Activated CD8-positive, alpha-beta T cell treated with anti-CD3 and anti-CD28 coated beads for 36 hours (primary cell): ENCODE measurements at regions not wholly inside any gene's neighbourhood (a gene's known extent, or its start where the extent isn't known, plus 50 kb on each side); places are given as distances from the start of the nearest gene placed in this dataset.

Experiments used
- ATAC-seq: fragments of 200-7000 bp; cut with Tn5 transposase; one replicate; pipeline ENCODE4 v1.10.0; 2021; ENCODE audit warnings: mild to moderate bottlenecking, moderate library complexity
- CTCF ChIA-PET: fragments of 350-600 bp; sonication (Branson Sonifier 250); formaldehyde crosslinking; loops from one replicate; lab custom pipeline; 2021; ENCODE audit warnings: antibody characterized with exemption; lab: Charles Lee
- POLR2A ChIA-PET: fragments of 350-600 bp; sonication (Branson Sonifier 250); formaldehyde crosslinking; loops from one replicate; lab custom pipeline; 2021; ENCODE audit warnings: antibody characterized with exemption; lab: Charles Lee
- DNase-seq: peaks from one replicate; pipeline ENCODE4 v3.0.0-alpha.2; 2020
- H3K27ac Mint-ChIP-seq: one replicate; pipeline ENCODE4 v1.8.0; 2021; ENCODE audit warnings: mild to moderate bottlenecking, mixed read lengths
- H3K27me3 Mint-ChIP-seq: one replicate; pipeline ENCODE4 v1.8.0; 2021; ENCODE audit warnings: mixed read lengths
- H3K36me3 Mint-ChIP-seq: one replicate; pipeline ENCODE4 v1.8.0; 2021; ENCODE audit warnings: low read depth, mixed read lengths
- H3K4me1 Mint-ChIP-seq: one replicate; pipeline ENCODE4 v1.8.0; 2021; ENCODE audit warnings: low read depth, mixed read lengths
- H3K4me3 Mint-ChIP-seq: one replicate; pipeline ENCODE4 v1.8.0; 2021; ENCODE audit warnings: mild to moderate bottlenecking, moderate library complexity, mixed read lengths
- H3K9me3 Mint-ChIP-seq: one replicate; pipeline ENCODE4 v1.8.0; 2021; ENCODE audit warnings: mixed read lengths
- intact Hi-C: fragments of 100-400 bp; cut with micrococcal nuclease; formaldehyde crosslinking; loops from one replicate; pipeline ENCODE4 v1.10.0; 2022
- TF ChIP-seq, protein P1 (sequence below): fragments of 200-600 bp; IDR thresholded peaks from one replicate; pipeline ENCODE4 v1.8.0; 2022; ENCODE audit warnings: antibody characterized with exemption, mild to moderate bottlenecking

DNA sequence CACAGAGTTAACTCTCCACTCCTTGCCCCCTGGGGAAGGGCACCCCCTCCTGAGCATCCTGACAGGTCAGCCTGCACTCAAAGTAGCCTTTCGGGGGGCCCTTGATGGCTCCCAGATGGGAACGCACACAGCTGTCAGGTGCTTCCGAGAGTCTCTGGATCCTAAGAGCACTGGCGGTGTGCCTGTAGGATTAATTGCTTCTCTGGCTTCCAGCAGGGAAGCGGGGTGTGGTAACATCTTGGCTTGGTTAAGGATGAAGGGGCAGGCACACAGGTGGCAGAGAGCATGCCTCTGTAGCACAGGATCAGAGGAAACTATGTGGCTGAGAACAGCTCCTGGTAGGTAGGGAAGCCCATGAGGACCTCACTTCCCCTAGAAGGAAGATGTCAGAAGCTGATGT is 199.8 kb downstream of the MIAT start:
- TF ChIP-seq, protein P1, sequence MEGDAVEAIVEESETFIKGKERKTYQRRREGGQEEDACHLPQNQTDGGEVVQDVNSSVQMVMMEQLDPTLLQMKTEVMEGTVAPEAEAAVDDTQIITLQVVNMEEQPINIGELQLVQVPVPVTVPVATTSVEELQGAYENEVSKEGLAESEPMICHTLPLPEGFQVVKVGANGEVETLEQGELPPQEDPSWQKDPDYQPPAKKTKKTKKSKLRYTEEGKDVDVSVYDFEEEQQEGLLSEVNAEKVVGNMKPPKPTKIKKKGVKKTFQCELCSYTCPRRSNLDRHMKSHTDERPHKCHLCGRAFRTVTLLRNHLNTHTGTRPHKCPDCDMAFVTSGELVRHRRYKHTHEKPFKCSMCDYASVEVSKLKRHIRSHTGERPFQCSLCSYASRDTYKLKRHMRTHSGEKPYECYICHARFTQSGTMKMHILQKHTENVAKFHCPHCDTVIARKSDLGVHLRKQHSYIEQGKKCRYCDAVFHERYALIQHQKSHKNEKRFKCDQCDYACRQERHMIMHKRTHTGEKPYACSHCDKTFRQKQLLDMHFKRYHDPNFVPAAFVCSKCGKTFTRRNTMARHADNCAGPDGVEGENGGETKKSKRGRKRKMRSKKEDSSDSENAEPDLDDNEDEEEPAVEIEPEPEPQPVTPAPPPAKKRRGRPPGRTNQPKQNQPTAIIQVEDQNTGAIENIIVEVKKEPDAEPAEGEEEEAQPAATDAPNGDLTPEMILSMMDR, result no peak
- ATAC-seq (no peak), DNase-seq (no peak)
- Mint-ChIP-seq H3K4me3 (no peak overlapping the region), H3K9me3 (peaks cover 2% of the 10 kb centered on the region), H3K36me3 (peaks cover 2% of the 10 kb centered on the region), H3K4me1 (no peaks in the 10 kb centered on the region), H3K27ac (no peak overlapping the region), H3K27me3 (no peaks in the 10 kb centered on the region)
- POLR2A ChIA-PET, result no interaction called here
- intact Hi-C loops, result no loop called here
- CTCF ChIA-PET, result no interaction called here

DNA sequence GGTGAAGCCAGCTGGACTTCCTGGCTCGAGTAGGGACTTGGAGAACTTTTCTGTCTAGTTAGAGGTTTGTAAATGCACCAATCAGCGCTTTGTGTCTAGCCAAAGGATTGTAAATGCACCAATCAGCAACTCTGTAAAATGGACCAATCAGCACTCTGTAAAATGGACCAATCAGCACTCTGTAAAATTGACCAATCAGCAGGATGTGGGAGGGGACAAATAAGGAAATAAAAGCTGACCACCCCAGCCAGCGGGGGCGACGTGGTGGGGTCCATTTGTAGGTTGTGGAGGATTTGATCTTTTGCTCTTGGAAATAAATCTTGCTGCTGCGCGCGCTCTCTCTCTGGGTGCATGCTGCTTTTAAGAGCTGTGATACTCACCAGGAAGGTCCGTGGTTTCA is 202.9 kb downstream of the MIAT start:
- CTCF ChIA-PET, result no interaction called here
- intact Hi-C loops, result no loop called here
- peaks cover 7% of the 10 kb centered on the region for H3K36me3 Mint-ChIP-seq
- no peaks in the 10 kb centered on the region for H3K4me1 Mint-ChIP-seq
- POLR2A ChIA-PET, result no interaction called here
- no peak overlapping the region for H3K4me3 Mint-ChIP-seq
- H3K27me3 Mint-ChIP-seq, result no peaks in the 10 kb centered on the region
- DNase-seq, result no peak
- no peak overlapping the region for H3K27ac Mint-ChIP-seq
- ATAC-seq, result no peak
- TF ChIP-seq, protein P1, result no peak
- H3K9me3 Mint-ChIP-seq, result peaks cover 2% of the 10 kb centered on the region

DNA sequence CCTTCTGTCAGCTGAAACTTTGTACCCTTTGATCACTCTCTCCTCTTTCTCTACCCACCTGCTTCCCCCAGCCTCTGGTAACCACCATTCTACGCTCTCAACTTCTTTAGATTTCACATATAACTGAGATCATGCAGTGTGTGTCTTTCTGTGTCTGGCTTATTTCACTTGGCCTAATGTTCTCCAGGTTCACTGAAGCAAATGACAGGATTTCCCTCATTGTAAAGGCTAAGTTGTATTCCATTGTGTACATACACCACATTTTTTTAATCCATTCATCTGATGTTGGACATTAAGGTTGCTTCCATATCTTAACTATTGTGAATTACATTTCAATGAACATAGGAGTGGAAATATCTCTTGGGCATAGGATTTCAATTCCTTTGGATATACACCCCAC is 207.6 kb downstream of the MIAT start:
- peaks cover 4% of the 10 kb centered on the region for H3K9me3 Mint-ChIP-seq

DNA sequence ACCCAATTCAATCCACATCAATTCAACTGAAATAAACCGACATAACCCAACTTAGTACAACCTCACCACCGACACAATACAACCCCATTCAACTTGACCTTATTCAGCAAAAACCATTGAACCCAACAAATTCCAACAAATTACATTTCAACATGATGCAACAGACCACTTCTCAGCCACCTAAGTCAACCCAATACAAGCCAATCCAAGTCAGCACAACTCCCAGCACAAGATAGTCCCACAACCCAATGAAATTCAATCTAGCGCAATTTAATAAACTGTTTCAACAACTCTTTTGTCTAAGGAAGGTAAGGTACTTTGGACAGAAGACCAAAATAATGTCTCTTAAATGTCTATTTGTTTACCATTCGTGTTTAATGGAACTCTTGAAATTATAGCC is 226.0 kb downstream of the MIAT start:
- intact Hi-C loops, result no loop called here
- POLR2A ChIA-PET, result no interaction called here
- H3K27me3 Mint-ChIP-seq, result no peaks in the 10 kb centered on the region
- H3K27ac Mint-ChIP-seq, result no peak overlapping the region
- no peaks in the 10 kb centered on the region for H3K4me1 Mint-ChIP-seq
- CTCF ChIA-PET, result no interaction called here
- DNase-seq (no peak), ATAC-seq (no peak)
- H3K36me3 Mint-ChIP-seq, result peaks cover 1% of the 10 kb centered on the region
- TF ChIP-seq, protein P1, result no peak
- H3K9me3 Mint-ChIP-seq, result no peaks in the 10 kb centered on the region
- H3K4me3 Mint-ChIP-seq, result no peak overlapping the region

More for the DNA sequence above, 207.6 kb downstream of the MIAT start:
- intact Hi-C loops, result no loop called here
- Mint-ChIP-seq H3K36me3 (peaks cover 22% of the 10 kb centered on the region), H3K27me3 (no peaks in the 10 kb centered on the region), H3K27ac (no peak overlapping the region), H3K4me1 (no peaks in the 10 kb centered on the region), H3K4me3 (no peak overlapping the region)
- TF ChIP-seq, protein P1, result no peak
- ChIA-PET CTCF (interaction anchor here (0.8 kb wide), 1 partner anchor 9 kb away, joined by 3 read pairs; no protein-coding TSS in a partner anchor), POLR2A (no interaction called here)
- ATAC-seq, result no peak
- no peak for DNase-seq

DNA sequence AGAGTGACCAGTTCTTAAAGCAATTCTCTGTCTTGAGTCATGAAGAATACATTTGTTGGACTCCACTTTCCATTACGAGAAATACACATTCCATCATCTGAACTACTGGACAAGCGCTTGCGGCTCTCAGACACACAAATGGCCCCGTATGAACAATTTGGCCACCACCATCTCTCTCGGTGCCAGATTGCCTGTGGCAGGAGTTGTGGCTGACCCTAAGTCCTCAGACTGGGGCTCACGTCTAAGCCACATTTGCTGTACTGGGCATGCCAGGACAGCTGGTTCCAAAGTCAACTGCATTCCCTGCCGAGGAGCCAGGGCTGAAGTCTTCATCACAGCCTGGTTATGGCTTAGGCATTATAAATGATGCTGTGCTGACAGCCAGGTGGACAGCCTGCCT is 227.5 kb downstream of the MIAT start:
- peaks cover 1% of the 10 kb centered on the region for H3K36me3 Mint-ChIP-seq
- intact Hi-C loops, result no loop called here
- DNase-seq (no peak), ATAC-seq (no peak)
- no peaks in the 10 kb centered on the region for H3K27me3 Mint-ChIP-seq
- H3K4me1 Mint-ChIP-seq, result no peaks in the 10 kb centered on the region
- no peak overlapping the region for H3K27ac Mint-ChIP-seq
- H3K9me3 Mint-ChIP-seq, result no peaks in the 10 kb centered on the region
- TF ChIP-seq, protein P1, result no peak
- ChIA-PET POLR2A (no interaction called here), CTCF (no interaction called here)
- H3K4me3 Mint-ChIP-seq, result no peak overlapping the region
